ENCODE measurements at regions not wholly inside any gene's neighbourhood (a gene's known extent, or its start where the extent isn't known, plus 50 kb on each side); places are given as distances from the start of the nearest gene placed in this dataset.

GRCh38 chr3:194196876-194197275 is 60.9 kb downstream of the HES1 start:
- intact Hi-C loops (cut with micrococcal nuclease): no loop called here
- TF ChIP-seq CTCF (IDR thresholded peaks at IDR 0.05): no peak
- H3K4me1 Mint-ChIP-seq (ENCODE audit: low read depth): peaks cover 9% of the 10 kb centered on the region
- H3K27ac Mint-ChIP-seq: no peak overlapping the region
- no peak for DNase-seq
- ChIA-PET POLR2A (no interaction called here), CTCF (no interaction called here)
- peaks cover 20% of the 10 kb centered on the region for H3K27me3 Mint-ChIP-seq
- H3K36me3 Mint-ChIP-seq (ENCODE audit: low read depth): no peaks in the 10 kb centered on the region
- H3K4me3 Mint-ChIP-seq: no peak overlapping the region
- no peak for ATAC-seq
- H3K9me3 Mint-ChIP-seq: no peaks in the 10 kb centered on the region

GRCh38 chr3:194197396-194197960 is 61.5 kb downstream of the HES1 start:
- ChIA-PET POLR2A (no interaction called here), CTCF (no interaction called here)
- Mint-ChIP-seq H3K27ac (no peak overlapping the region), H3K27me3 (peaks cover 23% of the 10 kb centered on the region), H3K4me1 (ENCODE audit: low read depth) (peaks cover 9% of the 10 kb centered on the region), H3K4me3 (no peak overlapping the region), H3K9me3 (no peaks in the 10 kb centered on the region), H3K36me3 (ENCODE audit: low read depth) (no peaks in the 10 kb centered on the region)
- no peak for TF ChIP-seq CTCF (IDR thresholded peaks at IDR 0.05)
- intact Hi-C loops (cut with micrococcal nuclease): no loop called here
- DNase-seq: no peak
- no peak for ATAC-seq

GRCh38 chr3:194197981-194198695 is 62.2 kb downstream of the HES1 start:
- DNase-seq (no peak), ATAC-seq (no peak)
- H3K36me3 Mint-ChIP-seq (ENCODE audit: low read depth): no peaks in the 10 kb centered on the region
- no peaks in the 10 kb centered on the region for H3K9me3 Mint-ChIP-seq
- ChIA-PET CTCF (no interaction called here), POLR2A (no interaction called here)
- TF ChIP-seq CTCF (IDR thresholded peaks at IDR 0.05): no peak
- intact Hi-C loops (cut with micrococcal nuclease): no loop called here
- no peak overlapping the region for H3K27ac Mint-ChIP-seq
- no peak overlapping the region for H3K4me3 Mint-ChIP-seq
- H3K27me3 Mint-ChIP-seq: peaks cover 28% of the 10 kb centered on the region
- peaks cover 9% of the 10 kb centered on the region for H3K4me1 Mint-ChIP-seq (ENCODE audit: low read depth)

GRCh38 chr3:194198938-194199337 is 63.0 kb downstream of the HES1 start:
- POLR2A ChIA-PET: no interaction called here
- H3K9me3 Mint-ChIP-seq: no peaks in the 10 kb centered on the region

More at GRCh38 chr3:194198938-194199337, 63.0 kb downstream of the HES1 start:
- no peaks in the 10 kb centered on the region for H3K36me3 Mint-ChIP-seq (ENCODE audit: low read depth)
- CTCF ChIA-PET: no interaction called here
- H3K4me1 Mint-ChIP-seq (ENCODE audit: low read depth): peaks cover 14% of the 10 kb centered on the region
- H3K27ac Mint-ChIP-seq: no peak overlapping the region
- no peak for ATAC-seq
- TF ChIP-seq CTCF (IDR thresholded peaks at IDR 0.05): no peak
- peaks cover 35% of the 10 kb centered on the region for H3K27me3 Mint-ChIP-seq
- no peak for DNase-seq
- intact Hi-C loops (cut with micrococcal nuclease): no loop called here
- no peak overlapping the region for H3K4me3 Mint-ChIP-seq
